ENCODE measurements at regions not wholly inside any gene's neighbourhood (a gene's known extent, or its start where the extent isn't known, plus 50 kb on each side); places are given as distances from the start of the nearest gene placed in this dataset.
A peak's percentile ranks its signal among the peaks of the same experiment; 100 is the strongest.

- TF ChIP-seq CTCF (IDR thresholded peaks at IDR 0.05; ENCODE audit: low read depth, low read length): no peak
- no peak for DNase-seq (ENCODE audit: low read depth in 2 of 2)
- no peak overlapping the region for H3K4me3 ChIP-seq (replicated peaks in 1 of 2; ENCODE audit: low read depth in 2 of 2, low read length in 2 of 2)
Observed at GRCh38 chr1:217078078-217078690, 355.0 kb upstream of the ESRRG start.

GRCh38 chr1:217077426-217077825 is 354.2 kb upstream of the ESRRG start:
- H3K4me3 ChIP-seq (replicated peaks in 1 of 2; ENCODE audit: low read depth in 2 of 2, low read length in 2 of 2): no peak overlapping the region
- DNase-seq (ENCODE audit: low read depth in 2 of 2): no peak
- TF ChIP-seq CTCF (IDR thresholded peaks at IDR 0.05; ENCODE audit: low read depth, low read length): no peak

GRCh38 chr1:217076902-217077301 is 353.7 kb upstream of the ESRRG start:
- peak in 1 of 2 donors; percentile 16 for DNase-seq (ENCODE audit: low read depth in 2 of 2)
- TF ChIP-seq CTCF (IDR thresholded peaks at IDR 0.05; ENCODE audit: low read depth, low read length): no peak
- H3K4me3 ChIP-seq (replicated peaks in 1 of 2; ENCODE audit: low read depth in 2 of 2, low read length in 2 of 2): no peak overlapping the region

DNA sequence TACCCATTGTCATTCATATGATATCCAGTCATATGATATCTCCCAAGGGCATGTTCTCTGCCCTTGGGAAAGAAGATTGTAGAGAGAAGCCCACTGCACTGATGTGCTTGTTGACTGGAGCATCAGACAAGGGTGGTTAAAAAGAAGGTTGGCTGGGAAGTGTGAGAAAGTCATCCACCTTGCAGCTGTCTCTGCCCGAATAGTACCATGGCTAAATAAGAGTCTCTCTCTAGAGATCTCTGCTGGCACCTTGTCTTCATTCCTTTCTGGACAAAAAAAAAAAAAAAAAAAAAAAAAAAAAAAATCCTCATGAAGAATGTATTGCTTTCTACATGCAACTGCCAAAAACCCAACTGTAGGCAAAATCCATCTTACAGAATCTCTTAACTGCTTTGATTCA is 349.7 kb upstream of the ESRRG start:
- H3K4me3 ChIP-seq (replicated peaks in 1 of 2; ENCODE audit: low read depth in 2 of 2, low read length in 2 of 2): no peak overlapping the region
- no peak for DNase-seq (ENCODE audit: low read depth in 2 of 2)
- TF ChIP-seq CTCF (IDR thresholded peaks at IDR 0.05; ENCODE audit: low read depth, low read length): no peak

DNA sequence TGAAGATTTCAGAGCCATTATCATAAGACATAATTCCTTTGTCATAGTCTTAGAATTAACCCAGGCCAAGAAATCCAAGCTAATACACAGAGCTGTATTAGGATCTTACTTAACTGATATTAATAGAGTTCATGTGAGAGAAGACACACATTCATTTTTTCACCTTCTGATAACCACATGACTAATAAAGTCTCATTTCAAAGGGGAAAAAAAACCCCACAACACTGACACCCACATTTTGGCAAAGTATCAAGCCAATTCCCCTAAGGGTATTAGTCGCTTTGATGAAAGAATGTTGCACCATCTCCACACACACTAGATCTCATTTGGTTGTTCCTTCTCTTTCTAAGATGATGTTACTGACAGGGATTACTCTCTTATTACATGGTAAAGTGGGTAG is 344.4 kb upstream of the ESRRG start:
- no peak for DNase-seq (ENCODE audit: low read depth in 2 of 2)
- no peak for TF ChIP-seq CTCF (IDR thresholded peaks at IDR 0.05; ENCODE audit: low read depth, low read length)
- no peak overlapping the region for H3K4me3 ChIP-seq (replicated peaks in 1 of 2; ENCODE audit: low read depth in 2 of 2, low read length in 2 of 2)

DNA sequence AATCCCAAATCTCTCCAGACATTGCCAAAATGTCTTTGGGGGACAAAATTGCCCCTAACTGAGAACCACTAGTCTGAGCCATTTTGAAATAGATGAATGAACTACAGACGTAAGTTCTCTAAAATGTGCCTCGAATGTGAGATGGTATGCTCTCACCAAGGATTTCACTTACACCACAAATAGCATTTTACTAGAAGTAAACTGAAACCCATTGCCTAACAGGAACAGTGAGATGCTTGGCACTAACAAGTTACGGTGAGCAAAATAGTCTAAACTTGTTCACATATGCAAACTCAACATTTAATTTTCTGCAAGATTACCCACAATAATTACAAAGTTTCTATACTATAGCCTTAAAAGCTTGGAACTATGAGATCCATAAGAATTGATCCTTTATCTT is 343.6 kb upstream of the ESRRG start:
- TF ChIP-seq CTCF (IDR thresholded peaks at IDR 0.05; ENCODE audit: low read depth, low read length): no peak
- H3K4me3 ChIP-seq (replicated peaks in 1 of 2; ENCODE audit: low read depth in 2 of 2, low read length in 2 of 2): no peak overlapping the region
- DNase-seq (ENCODE audit: low read depth in 2 of 2): no peak

All from cardiac fibroblast (primary cell).